GM12878 (cell line): ENCODE measurements at regions not wholly inside any gene's neighbourhood (a gene's known extent, or its start where the extent isn't known, plus 50 kb on each side); places are given as distances from the start of the nearest gene placed in this dataset.

ENCODE experiments used
- CEBPB ChIP-seq, 2 experiments: fragments of 150-350 bp in 1 of 2; IDR thresholded peaks; 2 replicates each; pipeline ENCODE4 v1.6.1; 2012 to 2014; ENCODE audit warnings: low read depth in 2 of 2, low read length in 2 of 2, borderline replicate concordance in 1 of 2, inconsistent platforms in 1 of 2
- CREB1 ChIP-seq: IDR thresholded peaks from 2 replicates; pipeline ENCODE4 v1.6.1; 2012; ENCODE audit warnings: low read depth, mild to moderate bottlenecking, inconsistent platforms
- CREM ChIP-seq: IDR thresholded peaks from 2 replicates; pipeline ENCODE4 v1.6.1; 2014; ENCODE audit warnings: antibody characterized with exemption, low read depth
- EGR1 ChIP-seq, 2 experiments: IDR thresholded peaks; 1 replicate in 1 of 2; 2 replicates in 1 of 2; pipeline ENCODE4 v1.6.1; 2011 to 2012; ENCODE audit warnings: low read depth in 2 of 2, low read length in 2 of 2, borderline replicate concordance in 1 of 2, mild to moderate bottlenecking in 1 of 2, moderate library complexity in 1 of 2
- IKZF2 ChIP-seq, 2 experiments: fragments of 450-650 bp; IDR thresholded peaks; 2 replicates each; pipeline ENCODE4 v1.6.1; 2017; ENCODE audit warnings: mild to moderate bottlenecking in 2 of 2, moderate library complexity in 2 of 2
- MXI1 ChIP-seq: fragments of 150-350 bp; IDR thresholded peaks from 2 replicates; pipeline ENCODE4 v1.6.1; 2011; ENCODE audit warnings: low read depth, mild to moderate bottlenecking, inconsistent platforms, low read length, improper control_type of control experiment
- PAX8 ChIP-seq: fragments of 450-650 bp; IDR thresholded peaks from 2 replicates; pipeline ENCODE4 v1.6.1; 2017; ENCODE audit warnings: mild to moderate bottlenecking, moderate library complexity
- RELA ChIP-seq: fragments of 450-650 bp; IDR thresholded peaks from 2 replicates; pipeline ENCODE4 v1.8.0; 2014; ENCODE audit warnings: borderline replicate concordance; ENCODE audit not compliant: partially characterized antibody
- TARDBP ChIP-seq: IDR thresholded peaks from 2 replicates; pipeline ENCODE4 v1.6.1; 2016; ENCODE audit warnings: borderline replicate concordance
- TF ChIP-seq, protein P1 (sequence below): fragments of 450-650 bp; formaldehyde crosslinking; IDR thresholded peaks from 2 replicates; pipeline ENCODE4 v1.4.0; 2020; ENCODE audit warnings: mild to moderate bottlenecking, moderate library complexity
- TF ChIP-seq, protein P2 (sequence below): fragments of 450-650 bp; IDR thresholded peaks from 2 replicates; pipeline ENCODE4 v1.6.1; 2016; ENCODE audit warnings: mild to moderate bottlenecking
- TF ChIP-seq, protein P3 (sequence below): IDR thresholded peaks from 2 replicates; pipeline ENCODE4 v1.6.1; 2012; ENCODE audit warnings: low read depth, low read length, improper control_type of control experiment
- TF ChIP-seq, protein P4 (sequence below): fragments of 450-650 bp; IDR thresholded peaks from 2 replicates; pipeline ENCODE4 v1.6.1; 2016; ENCODE audit warnings: mild to moderate bottlenecking, moderate library complexity, borderline replicate concordance

DNA sequence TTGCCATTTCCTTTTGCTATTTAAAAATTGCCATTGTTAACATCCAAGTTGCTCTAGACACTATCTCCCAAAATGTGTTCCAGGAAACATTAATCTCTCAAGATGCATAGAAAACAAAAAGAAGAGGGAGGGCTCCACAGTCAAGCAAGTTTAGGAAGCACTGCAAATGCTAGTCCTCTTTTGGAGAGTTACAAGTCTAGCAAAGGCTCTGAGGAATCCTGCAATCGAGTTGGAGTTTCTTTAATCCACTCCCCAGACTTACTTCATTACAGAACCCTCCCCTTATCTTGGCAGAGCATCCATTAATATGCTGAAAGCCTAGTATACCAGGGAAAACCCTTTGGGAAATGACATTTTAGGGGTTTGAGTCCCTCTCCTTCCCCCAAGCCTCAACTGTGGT is 147.9 kb downstream of the SYF2 start (continued):
- TF ChIP-seq, protein P1, sequence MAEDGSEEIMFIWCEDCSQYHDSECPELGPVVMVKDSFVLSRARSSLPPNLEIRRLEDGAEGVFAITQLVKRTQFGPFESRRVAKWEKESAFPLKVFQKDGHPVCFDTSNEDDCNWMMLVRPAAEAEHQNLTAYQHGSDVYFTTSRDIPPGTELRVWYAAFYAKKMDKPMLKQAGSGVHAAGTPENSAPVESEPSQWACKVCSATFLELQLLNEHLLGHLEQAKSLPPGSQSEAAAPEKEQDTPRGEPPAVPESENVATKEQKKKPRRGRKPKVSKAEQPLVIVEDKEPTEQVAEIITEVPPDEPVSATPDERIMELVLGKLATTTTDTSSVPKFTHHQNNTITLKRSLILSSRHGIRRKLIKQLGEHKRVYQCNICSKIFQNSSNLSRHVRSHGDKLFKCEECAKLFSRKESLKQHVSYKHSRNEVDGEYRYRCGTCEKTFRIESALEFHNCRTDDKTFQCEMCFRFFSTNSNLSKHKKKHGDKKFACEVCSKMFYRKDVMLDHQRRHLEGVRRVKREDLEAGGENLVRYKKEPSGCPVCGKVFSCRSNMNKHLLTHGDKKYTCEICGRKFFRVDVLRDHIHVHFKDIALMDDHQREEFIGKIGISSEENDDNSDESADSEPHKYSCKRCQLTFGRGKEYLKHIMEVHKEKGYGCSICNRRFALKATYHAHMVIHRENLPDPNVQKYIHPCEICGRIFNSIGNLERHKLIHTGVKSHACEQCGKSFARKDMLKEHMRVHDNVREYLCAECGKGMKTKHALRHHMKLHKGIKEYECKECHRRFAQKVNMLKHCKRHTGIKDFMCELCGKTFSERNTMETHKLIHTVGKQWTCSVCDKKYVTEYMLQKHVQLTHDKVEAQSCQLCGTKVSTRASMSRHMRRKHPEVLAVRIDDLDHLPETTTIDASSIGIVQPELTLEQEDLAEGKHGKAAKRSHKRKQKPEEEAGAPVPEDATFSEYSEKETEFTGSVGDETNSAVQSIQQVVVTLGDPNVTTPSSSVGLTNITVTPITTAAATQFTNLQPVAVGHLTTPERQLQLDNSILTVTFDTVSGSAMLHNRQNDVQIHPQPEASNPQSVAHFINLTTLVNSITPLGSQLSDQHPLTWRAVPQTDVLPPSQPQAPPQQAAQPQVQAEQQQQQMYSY (CRISPR knock-in tag), result no peak
- TF ChIP-seq IKZF2 (IDR thresholded peaks at IDR 0.05) (no peak), EGR1 (IDR thresholded peaks at IDR 0.05; ENCODE audit: borderline replicate concordance in 1 of 2, low read depth in 2 of 2, low read length in 2 of 2) (no peak), CREM (no peak), MXI1 (no peak), PAX8 (no peak), RELA (no peak), CREB1 (no peak), CEBPB (IDR thresholded peaks at IDR 0.05; ENCODE audit: borderline replicate concordance in 1 of 2, low read depth in 2 of 2, low read length in 2 of 2) (no peak), TARDBP (no peak)
- TF ChIP-seq, protein P2, sequence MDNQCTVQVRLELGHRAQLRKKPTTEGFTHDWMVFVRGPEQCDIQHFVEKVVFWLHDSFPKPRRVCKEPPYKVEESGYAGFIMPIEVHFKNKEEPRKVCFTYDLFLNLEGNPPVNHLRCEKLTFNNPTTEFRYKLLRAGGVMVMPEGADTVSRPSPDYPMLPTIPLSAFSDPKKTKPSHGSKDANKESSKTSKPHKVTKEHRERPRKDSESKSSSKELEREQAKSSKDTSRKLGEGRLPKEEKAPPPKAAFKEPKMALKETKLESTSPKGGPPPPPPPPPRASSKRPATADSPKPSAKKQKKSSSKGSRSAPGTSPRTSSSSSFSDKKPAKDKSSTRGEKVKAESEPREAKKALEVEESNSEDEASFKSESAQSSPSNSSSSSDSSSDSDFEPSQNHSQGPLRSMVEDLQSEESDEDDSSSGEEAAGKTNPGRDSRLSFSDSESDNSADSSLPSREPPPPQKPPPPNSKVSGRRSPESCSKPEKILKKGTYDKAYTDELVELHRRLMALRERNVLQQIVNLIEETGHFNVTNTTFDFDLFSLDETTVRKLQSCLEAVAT, result no peak
- TF ChIP-seq, protein P3, sequence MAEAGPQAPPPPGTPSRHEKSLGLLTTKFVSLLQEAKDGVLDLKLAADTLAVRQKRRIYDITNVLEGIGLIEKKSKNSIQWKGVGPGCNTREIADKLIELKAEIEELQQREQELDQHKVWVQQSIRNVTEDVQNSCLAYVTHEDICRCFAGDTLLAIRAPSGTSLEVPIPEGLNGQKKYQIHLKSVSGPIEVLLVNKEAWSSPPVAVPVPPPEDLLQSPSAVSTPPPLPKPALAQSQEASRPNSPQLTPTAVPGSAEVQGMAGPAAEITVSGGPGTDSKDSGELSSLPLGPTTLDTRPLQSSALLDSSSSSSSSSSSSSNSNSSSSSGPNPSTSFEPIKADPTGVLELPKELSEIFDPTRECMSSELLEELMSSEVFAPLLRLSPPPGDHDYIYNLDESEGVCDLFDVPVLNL, result no peak
- TF ChIP-seq, protein P4, sequence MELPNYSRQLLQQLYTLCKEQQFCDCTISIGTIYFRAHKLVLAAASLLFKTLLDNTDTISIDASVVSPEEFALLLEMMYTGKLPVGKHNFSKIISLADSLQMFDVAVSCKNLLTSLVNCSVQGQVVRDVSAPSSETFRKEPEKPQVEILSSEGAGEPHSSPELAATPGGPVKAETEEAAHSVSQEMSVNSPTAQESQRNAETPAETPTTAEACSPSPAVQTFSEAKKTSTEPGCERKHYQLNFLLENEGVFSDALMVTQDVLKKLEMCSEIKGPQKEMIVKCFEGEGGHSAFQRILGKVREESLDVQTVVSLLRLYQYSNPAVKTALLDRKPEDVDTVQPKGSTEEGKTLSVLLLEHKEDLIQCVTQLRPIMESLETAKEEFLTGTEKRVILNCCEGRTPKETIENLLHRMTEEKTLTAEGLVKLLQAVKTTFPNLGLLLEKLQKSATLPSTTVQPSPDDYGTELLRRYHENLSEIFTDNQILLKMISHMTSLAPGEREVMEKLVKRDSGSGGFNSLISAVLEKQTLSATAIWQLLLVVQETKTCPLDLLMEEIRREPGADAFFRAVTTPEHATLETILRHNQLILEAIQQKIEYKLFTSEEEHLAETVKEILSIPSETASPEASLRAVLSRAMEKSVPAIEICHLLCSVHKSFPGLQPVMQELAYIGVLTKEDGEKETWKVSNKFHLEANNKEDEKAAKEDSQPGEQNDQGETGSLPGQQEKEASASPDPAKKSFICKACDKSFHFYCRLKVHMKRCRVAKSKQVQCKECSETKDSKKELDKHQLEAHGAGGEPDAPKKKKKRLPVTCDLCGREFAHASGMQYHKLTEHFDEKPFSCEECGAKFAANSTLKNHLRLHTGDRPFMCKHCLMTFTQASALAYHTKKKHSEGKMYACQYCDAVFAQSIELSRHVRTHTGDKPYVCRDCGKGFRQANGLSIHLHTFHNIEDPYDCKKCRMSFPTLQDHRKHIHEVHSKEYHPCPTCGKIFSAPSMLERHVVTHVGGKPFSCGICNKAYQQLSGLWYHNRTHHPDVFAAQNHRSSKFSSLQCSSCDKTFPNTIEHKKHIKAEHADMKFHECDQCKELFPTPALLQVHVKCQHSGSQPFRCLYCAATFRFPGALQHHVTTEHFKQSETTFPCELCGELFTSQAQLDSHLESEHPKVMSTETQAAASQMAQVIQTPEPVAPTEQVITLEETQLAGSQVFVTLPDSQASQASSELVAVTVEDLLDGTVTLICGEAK, result no peak
